Glutamatergic neuron (in vitro differentiated cells): ENCODE measurements at regions not wholly inside any gene's neighbourhood (a gene's known extent, or its start where the extent isn't known, plus 50 kb on each side); places are given as distances from the start of the nearest gene placed in this dataset.

Experiments used
- DNase-seq: peaks from one replicate; pipeline ENCODE4 v3.0.0; 2022
- H3K27ac Mint-ChIP-seq: one replicate; pipeline ENCODE4 v1.8.0; 2020; ENCODE audit warnings: mild to moderate bottlenecking, mixed read lengths, inconsistent platforms; ENCODE audit not compliant: unreplicated experiment
- H3K27me3 Mint-ChIP-seq: one replicate; pipeline ENCODE4 v1.8.0; 2020; ENCODE audit warnings: mild to moderate bottlenecking, moderate library complexity, mixed read lengths, inconsistent platforms; ENCODE audit not compliant: unreplicated experiment
- H3K36me3 Mint-ChIP-seq: one replicate; pipeline ENCODE4 v1.8.0; 2020; ENCODE audit warnings: mild to moderate bottlenecking, mixed read lengths, inconsistent platforms; ENCODE audit not compliant: unreplicated experiment
- H3K4me1 Mint-ChIP-seq: one replicate; pipeline ENCODE4 v1.8.0; 2020; ENCODE audit warnings: mild to moderate bottlenecking, low read depth, mixed read lengths, inconsistent platforms; ENCODE audit not compliant: unreplicated experiment
- H3K4me3 Mint-ChIP-seq: one replicate; pipeline ENCODE4 v1.8.0; 2020; ENCODE audit warnings: mild to moderate bottlenecking, mixed read lengths, inconsistent platforms; ENCODE audit not compliant: unreplicated experiment
- H3K9me3 Mint-ChIP-seq: one replicate; pipeline ENCODE4 v1.8.0; 2020; ENCODE audit warnings: mild to moderate bottlenecking, moderate library complexity, mixed read lengths, inconsistent platforms; ENCODE audit not compliant: unreplicated experiment
- CTCF ChIP-seq: fragments of 200-600 bp; sonication (generic); IDR thresholded peaks from one replicate; pipeline ENCODE4 v1.5.0; 2021; ENCODE audit not compliant: partially characterized antibody, unreplicated experiment

- H3K4me1 Mint-ChIP-seq, result peaks cover 6% of the 10 kb centered on the region
- H3K4me3 Mint-ChIP-seq, result no peak overlapping the region
- DNase-seq, result no peak
- peaks cover under 1% of the 10 kb centered on the region for H3K9me3 Mint-ChIP-seq
- H3K36me3 Mint-ChIP-seq, result peaks cover 10% of the 10 kb centered on the region
- H3K27ac Mint-ChIP-seq, result no peak overlapping the region
- TF ChIP-seq CTCF, result no peak
- H3K27me3 Mint-ChIP-seq, result no peaks in the 10 kb centered on the region
Observed at GRCh38 chr15:56813995-56814394, 80.7 kb upstream of the ZNF280D start.

- peaks cover 6% of the 10 kb centered on the region for H3K4me1 Mint-ChIP-seq
- H3K36me3 Mint-ChIP-seq, result peaks cover 20% of the 10 kb centered on the region
- no peak overlapping the region for H3K27ac Mint-ChIP-seq
- no peaks in the 10 kb centered on the region for H3K27me3 Mint-ChIP-seq
- no peak overlapping the region for H3K4me3 Mint-ChIP-seq
- TF ChIP-seq CTCF, result no peak
- no peak for DNase-seq
- peaks cover 3% of the 10 kb centered on the region for H3K9me3 Mint-ChIP-seq
Observed at GRCh38 chr15:56812961-56813360, 79.7 kb upstream of the ZNF280D start.

DNA sequence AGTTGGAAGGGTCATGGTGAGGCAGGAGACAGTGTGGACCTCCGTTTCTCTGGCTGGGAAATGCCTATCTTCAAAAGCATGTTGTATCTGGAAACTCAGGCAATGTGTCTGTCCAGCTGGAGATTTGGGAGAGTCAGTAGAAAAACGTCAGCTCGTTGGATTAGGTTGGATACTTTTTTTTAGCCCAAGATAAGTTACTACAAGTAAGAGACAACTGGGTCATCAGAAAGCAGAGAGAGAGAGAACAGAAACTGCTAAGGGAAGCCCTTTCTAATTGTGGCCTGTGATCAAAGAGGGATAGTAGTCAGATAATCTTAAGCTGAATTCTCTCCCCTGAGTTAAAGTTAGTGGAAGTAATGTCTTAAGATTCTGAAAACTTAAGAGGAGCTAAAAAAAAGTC, 78.9 kb upstream of the ZNF280D start:
- Mint-ChIP-seq H3K27ac (no peak overlapping the region), H3K27me3 (no peaks in the 10 kb centered on the region), H3K4me1 (peaks cover 5% of the 10 kb centered on the region), H3K36me3 (peaks cover 24% of the 10 kb centered on the region), H3K9me3 (peaks cover 3% of the 10 kb centered on the region), H3K4me3 (no peak overlapping the region)
- no peak for TF ChIP-seq CTCF
- no peak for DNase-seq

GRCh38 chr15:56811586-56811985, 78.3 kb upstream of the ZNF280D start:
- Mint-ChIP-seq H3K4me3 (no peak overlapping the region), H3K36me3 (peaks cover 24% of the 10 kb centered on the region), H3K4me1 (no peaks in the 10 kb centered on the region), H3K27me3 (no peaks in the 10 kb centered on the region), H3K9me3 (peaks cover 3% of the 10 kb centered on the region), H3K27ac (no peak overlapping the region)
- no peak for DNase-seq
- no peak for TF ChIP-seq CTCF

GRCh38 chr15:56808160-56808559, 74.9 kb upstream of the ZNF280D start:
- DNase-seq, result no peak
- Mint-ChIP-seq H3K4me1 (no peaks in the 10 kb centered on the region), H3K27ac (no peak overlapping the region), H3K36me3 (peaks cover 19% of the 10 kb centered on the region), H3K4me3 (no peak overlapping the region), H3K27me3 (no peaks in the 10 kb centered on the region), H3K9me3 (peaks cover 3% of the 10 kb centered on the region)
- no peak for TF ChIP-seq CTCF
